ENCODE measurements at regions not wholly inside any gene's neighbourhood (a gene's known extent, or its start where the extent isn't known, plus 50 kb on each side); places are given as distances from the start of the nearest gene placed in this dataset.

- no peak for DNase-seq
These were observed 268.7 kb upstream of the TBX3 start for GRCh38 chr12:114952573-114953271.

- no peak for DNase-seq
These were observed 265.3 kb upstream of the TBX3 start for GRCh38 chr12:114949058-114949820.

- DNase-seq = no peak
These were observed 261.4 kb upstream of the TBX3 start for GRCh38 chr12:114945351-114945750.

- no peak for DNase-seq
These were observed 260.8 kb upstream of the TBX3 start for GRCh38 chr12:114944736-114945135.

- no peak for DNase-seq
These were observed 259.6 kb upstream of the TBX3 start for GRCh38 chr12:114943601-114944000.

- DNase-seq = no peak
These were observed 254.7 kb upstream of the TBX3 start for GRCh38 chr12:114938487-114939210.

- no peak for DNase-seq
These were observed 252.4 kb upstream of the TBX3 start for GRCh38 chr12:114936148-114937079.

- DNase-seq = no peak
These were observed 251.7 kb upstream of the TBX3 start for GRCh38 chr12:114935658-114936057.

- no peak for DNase-seq
These were observed 249.6 kb upstream of the TBX3 start for GRCh38 chr12:114933428-114934160.

- no peak for DNase-seq
These were observed 248.8 kb upstream of the TBX3 start for GRCh38 chr12:114932806-114933205.

GRCh38 chr12:114931025-114931424, 247.1 kb upstream of the TBX3 start:
- no peak for DNase-seq

GRCh38 chr12:114926341-114926740, 242.4 kb upstream of the TBX3 start:
- no peak for DNase-seq

GRCh38 chr12:114924946-114925475, 241.0 kb upstream of the TBX3 start:
- DNase-seq = no peak

GRCh38 chr12:114921781-114922180, 237.8 kb upstream of the TBX3 start:
- DNase-seq = no peak

- DNase-seq = no peak
These were observed 237.0 kb upstream of the TBX3 start for GRCh38 chr12:114920771-114921554.

GRCh38 chr12:114919479-114919878, 235.5 kb upstream of the TBX3 start:
- no peak for DNase-seq

- DNase-seq = no peak
These were observed 234.7 kb upstream of the TBX3 start for GRCh38 chr12:114918535-114919233.

- DNase-seq = no peak
These were observed 234.0 kb upstream of the TBX3 start for GRCh38 chr12:114917953-114918352.

- no peak for DNase-seq
These were observed 233.3 kb upstream of the TBX3 start for GRCh38 chr12:114917307-114917706.

GRCh38 chr12:114916541-114916940, 232.6 kb upstream of the TBX3 start:
- no peak for DNase-seq

Measured in COR-L47 (cell line).